GM12874 (cell line): ENCODE measurements at regions not wholly inside any gene's neighbourhood (a gene's known extent, or its start where the extent isn't known, plus 50 kb on each side); places are given as distances from the start of the nearest gene placed in this dataset.

ENCODE experiments used
- TF ChIP-seq, protein P1 (sequence below): IDR thresholded peaks from 2 replicates; pipeline ENCODE4 v1.5.1; 2011; ENCODE audit warnings: low read depth, mild to moderate bottlenecking, control low read depth, low read length, moderate library complexity; ENCODE audit not compliant: insufficient read depth

GRCh38 chrX:96403446-96403845 is 281.2 kb upstream of the DIAPH2 start:
- TF ChIP-seq, protein P1, sequence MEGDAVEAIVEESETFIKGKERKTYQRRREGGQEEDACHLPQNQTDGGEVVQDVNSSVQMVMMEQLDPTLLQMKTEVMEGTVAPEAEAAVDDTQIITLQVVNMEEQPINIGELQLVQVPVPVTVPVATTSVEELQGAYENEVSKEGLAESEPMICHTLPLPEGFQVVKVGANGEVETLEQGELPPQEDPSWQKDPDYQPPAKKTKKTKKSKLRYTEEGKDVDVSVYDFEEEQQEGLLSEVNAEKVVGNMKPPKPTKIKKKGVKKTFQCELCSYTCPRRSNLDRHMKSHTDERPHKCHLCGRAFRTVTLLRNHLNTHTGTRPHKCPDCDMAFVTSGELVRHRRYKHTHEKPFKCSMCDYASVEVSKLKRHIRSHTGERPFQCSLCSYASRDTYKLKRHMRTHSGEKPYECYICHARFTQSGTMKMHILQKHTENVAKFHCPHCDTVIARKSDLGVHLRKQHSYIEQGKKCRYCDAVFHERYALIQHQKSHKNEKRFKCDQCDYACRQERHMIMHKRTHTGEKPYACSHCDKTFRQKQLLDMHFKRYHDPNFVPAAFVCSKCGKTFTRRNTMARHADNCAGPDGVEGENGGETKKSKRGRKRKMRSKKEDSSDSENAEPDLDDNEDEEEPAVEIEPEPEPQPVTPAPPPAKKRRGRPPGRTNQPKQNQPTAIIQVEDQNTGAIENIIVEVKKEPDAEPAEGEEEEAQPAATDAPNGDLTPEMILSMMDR = no peak

- TF ChIP-seq, protein P1 = no peak
Measured at GRCh38 chrX:96405842-96406241, 278.8 kb upstream of the DIAPH2 start.

- TF ChIP-seq, protein P1 = no peak
Measured at GRCh38 chrX:96407072-96407471, 277.6 kb upstream of the DIAPH2 start.

DNA sequence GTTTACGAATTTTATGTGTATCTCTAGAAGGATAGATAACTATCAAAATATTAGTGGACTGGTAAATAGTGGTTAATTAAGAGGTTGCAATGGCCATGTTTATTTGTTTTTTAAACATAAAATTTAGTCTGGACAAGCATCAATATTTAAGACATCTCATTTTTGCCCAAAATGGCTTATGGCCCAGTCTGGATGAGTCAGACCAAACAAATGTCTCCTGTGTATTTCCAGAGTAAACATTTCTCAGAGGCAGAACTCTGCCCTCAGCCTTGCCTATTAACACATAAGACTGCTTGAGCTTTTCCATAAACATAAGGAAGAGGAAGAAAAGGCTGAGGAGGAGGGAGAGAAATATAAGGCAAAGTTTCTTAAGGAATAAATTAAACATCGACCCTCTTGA is 277.1 kb upstream of the DIAPH2 start:
- TF ChIP-seq, protein P1 = no peak

- TF ChIP-seq, protein P1 = no peak
Measured at GRCh38 chrX:96407981-96408380, 276.7 kb upstream of the DIAPH2 start.

DNA sequence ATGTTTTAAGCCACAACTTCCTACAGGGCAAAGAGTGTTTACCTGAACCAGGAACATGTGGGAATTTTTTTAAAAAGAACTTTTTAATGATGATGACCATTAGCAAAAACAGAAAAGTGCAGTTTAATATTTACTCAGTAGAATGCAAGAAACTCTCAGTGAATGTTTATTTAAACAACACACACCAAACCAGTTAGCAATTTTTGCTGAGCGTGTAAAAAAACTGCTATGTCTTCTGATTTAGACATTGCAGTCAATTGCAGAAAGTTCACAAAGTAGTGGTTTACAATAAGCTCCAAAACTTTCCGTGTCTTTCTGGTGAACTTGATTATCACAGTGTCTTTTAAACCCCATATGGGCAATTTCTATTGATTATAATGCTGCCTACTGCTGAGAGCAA is 273.7 kb upstream of the DIAPH2 start:
- TF ChIP-seq, protein P1 = no peak

- TF ChIP-seq, protein P1 = no peak
Measured at GRCh38 chrX:96417695-96418094, 266.9 kb upstream of the DIAPH2 start.

DNA sequence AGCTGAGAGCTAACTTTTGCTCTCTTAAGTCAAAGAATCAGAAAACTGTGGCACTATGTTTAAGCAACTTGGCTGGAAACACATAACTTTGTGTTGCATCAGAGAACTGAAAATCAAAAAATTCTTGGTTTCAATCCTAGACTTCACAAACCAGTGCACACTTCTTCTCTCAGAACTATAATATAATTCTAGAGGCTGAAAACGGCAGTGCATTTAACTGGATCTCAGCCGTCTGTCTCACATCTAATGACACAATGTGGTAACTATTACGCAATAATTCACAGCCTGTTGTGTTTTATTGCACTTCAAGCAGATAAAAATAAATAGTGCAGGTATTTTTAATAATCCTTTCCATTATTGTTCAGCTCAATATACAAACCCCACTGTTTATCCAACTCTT is 260.6 kb upstream of the DIAPH2 start:
- TF ChIP-seq, protein P1 = no peak
